SK-N-SH (cell line): ENCODE measurements at regions not wholly inside any gene's neighbourhood (a gene's known extent, or its start where the extent isn't known, plus 50 kb on each side); places are given as distances from the start of the nearest gene placed in this dataset.

Experiments used
- CTCF ChIA-PET: fragments of 300-600, 350-600 bp; formaldehyde crosslinking; extraction: SDS; loops from one replicate; lab custom pipeline; 2021; lab: Yijun Ruan, JAX
- POLR2A ChIA-PET: fragments of 350-600 bp; sonication (Branson Sonifier 250); formaldehyde crosslinking; extraction: SDS; loops from one replicate; lab custom pipeline; 2020; ENCODE audit warnings: antibody characterized with exemption, inconsistent platforms; lab: Yijun Ruan, JAX
- DNase-seq: peaks from one replicate; pipeline ENCODE4 v3.0.0; 2012
- H2AFZ ChIP-seq: fragments of 200-600 bp; sonication (generic); 2 replicates; pipeline ENCODE4 v1.8.1; 2016; ENCODE audit warnings: antibody characterized with exemption, mild to moderate bottlenecking, low read depth
- H3F3A ChIP-seq: fragments of 200-600 bp; sonication (generic); replicated peaks from 2 replicates; pipeline ENCODE3; 2016; ENCODE audit warnings: antibody characterized with exemption, mild to moderate bottlenecking; ENCODE audit not compliant: insufficient read depth
- H3K27ac ChIP-seq, 2 experiments: fragments of 200-500 bp in 1 of 2; fragments of 200-600 bp in 1 of 2; sonication (Bioruptor generic) in 1 of 2; sonication (generic), shearing (Covaris generic) in 1 of 2; 2 replicates each; pipeline versions ENCODE4 v1.5.1 to v1.6.1; 2014 to 2016; ENCODE audit warnings: low read depth in 2 of 2, inconsistent platforms in 1 of 2, low read length in 1 of 2, mild to moderate bottlenecking in 1 of 2, mixed read lengths in 1 of 2
- H3K27me3 ChIP-seq: fragments of 200-600 bp; sonication (generic), shearing (Covaris generic); 2 replicates; pipeline ENCODE4 v1.6.1; 2016; ENCODE audit warnings: mixed run types; ENCODE audit not compliant: insufficient read depth
- H3K36me3 ChIP-seq, 2 experiments: fragments of 200-500 bp in 1 of 2; fragments of 200-600 bp in 1 of 2; sonication (Bioruptor generic) in 1 of 2; sonication (generic) in 1 of 2; replicated peaks in 1 of 2; 2 replicates each; pipeline versions ENCODE3 to v1.5.1; 2014 to 2016; ENCODE audit warnings: low read length in 1 of 2, mild to moderate bottlenecking in 1 of 2; ENCODE audit not compliant: insufficient read depth in 2 of 2, control insufficient read depth in 1 of 2
- H3K4me1 ChIP-seq, 2 experiments: fragments of 200-500 bp in 1 of 2; fragments of 200-600 bp in 1 of 2; sonication (Bioruptor generic) in 1 of 2; sonication (generic), shearing (Covaris generic) in 1 of 2; 2 replicates each; pipeline versions ENCODE4 v1.5.1 to v1.6.1; 2014 to 2016; ENCODE audit warnings: low read depth in 1 of 2, low read length in 1 of 2, mixed run types in 1 of 2; ENCODE audit not compliant: insufficient read depth in 2 of 2, control insufficient read depth in 1 of 2
- H3K4me2 ChIP-seq: fragments of 200-600 bp; sonication (generic), shearing (Covaris generic); 2 replicates; pipeline ENCODE4 v1.6.1; 2017; ENCODE audit warnings: mixed run types
- H3K4me3 ChIP-seq, 2 experiments: fragments of 200-500 bp in 1 of 2; fragments of 200-600 bp in 1 of 2; sonication (Bioruptor generic) in 1 of 2; sonication (generic), shearing (Covaris generic) in 1 of 2; 2 replicates each; pipeline versions ENCODE4 v1.5.1 to v1.8.1; 2014 to 2016; ENCODE audit warnings: low read depth in 2 of 2, inconsistent platforms in 1 of 2, low read length in 1 of 2, mild to moderate bottlenecking in 1 of 2, mixed read lengths in 1 of 2, moderate library complexity in 1 of 2
- H3K79me2 ChIP-seq: fragments of 200-600 bp; sonication (generic); 2 replicates; pipeline ENCODE4 v1.8.1; 2017; ENCODE audit warnings: mild to moderate bottlenecking; ENCODE audit not compliant: insufficient read depth
- H3K9ac ChIP-seq: fragments of 200-600 bp; sonication (generic); 2 replicates; pipeline ENCODE4 v1.6.1; 2017; ENCODE audit warnings: mixed run types
- H3K9me2 ChIP-seq: fragments of 200-600 bp; sonication (generic); 2 replicates; pipeline ENCODE4 v1.6.1; 2017; ENCODE audit warnings: mixed run types
- H3K9me3 ChIP-seq: fragments of 200-600 bp; sonication (generic); 2 replicates; pipeline ENCODE4 v1.6.1; 2017; ENCODE audit warnings: mixed run types, mild to moderate bottlenecking, moderate library complexity
- H4K20me1 ChIP-seq: fragments of 200-600 bp; sonication (generic); 2 replicates; pipeline ENCODE4 v1.6.1; 2017; ENCODE audit warnings: mild to moderate bottlenecking, mixed run types; ENCODE audit not compliant: insufficient read depth
- EP300 ChIP-seq, 2 experiments: IDR thresholded peaks; 2 replicates each; pipeline versions ENCODE4 v1.4.0 to v1.6.1; 2012; ENCODE audit warnings: borderline replicate concordance in 1 of 2, low read depth in 1 of 2, low read length in 1 of 2
- GABPA ChIP-seq: IDR thresholded peaks from 2 replicates; pipeline ENCODE4 v1.4.0; 2012; ENCODE audit warnings: low read depth, mild to moderate bottlenecking
- MAX ChIP-seq: IDR thresholded peaks from 2 replicates; pipeline ENCODE4 v1.4.0; 2012; ENCODE audit warnings: low read depth
- MEF2A ChIP-seq: IDR thresholded peaks from 2 replicates; pipeline ENCODE4 v1.4.0; 2012; ENCODE audit warnings: low read depth, borderline replicate concordance
- MXI1 ChIP-seq: IDR thresholded peaks from 2 replicates; pipeline ENCODE4 v1.6.1; 2012; ENCODE audit warnings: mild to moderate bottlenecking, low read depth, low read length, improper control_type of control experiment
- NRF1 ChIP-seq: IDR thresholded peaks from 2 replicates; pipeline ENCODE4 v1.6.1; 2012; ENCODE audit warnings: low read depth, mild to moderate bottlenecking, low read length
- POLR2AphosphoS5 ChIP-seq: IDR thresholded peaks from 2 replicates; pipeline ENCODE4 v1.6.1; 2012; ENCODE audit warnings: low read depth, low read length
- REST ChIP-seq: IDR thresholded peaks from 2 replicates; pipeline ENCODE4 v1.6.1; 2012; ENCODE audit warnings: mild to moderate bottlenecking, low read depth, low read length, moderate library complexity
- RFX5 ChIP-seq: IDR thresholded peaks from 2 replicates; pipeline ENCODE4 v1.6.1; 2012; ENCODE audit warnings: mild to moderate bottlenecking, improper control_type of control experiment, low read length
- SIN3A ChIP-seq: IDR thresholded peaks from 2 replicates; pipeline ENCODE4 v1.6.1; 2012; ENCODE audit warnings: low read depth, mild to moderate bottlenecking, low read length, moderate library complexity, borderline replicate concordance
- SMC3 ChIP-seq: IDR thresholded peaks from 2 replicates; pipeline ENCODE4 v1.6.1; 2012; ENCODE audit warnings: low read depth, low read length, improper control_type of control experiment
- TCF12 ChIP-seq: IDR thresholded peaks from 2 replicates; pipeline ENCODE4 v1.4.0; 2012
- USF1 ChIP-seq: IDR thresholded peaks from 2 replicates; pipeline ENCODE4 v1.4.0; 2012; ENCODE audit warnings: low read depth, borderline replicate concordance
- YY1 ChIP-seq: IDR thresholded peaks from 2 replicates; pipeline ENCODE4 v1.4.0; 2012; ENCODE audit warnings: low read depth, mild to moderate bottlenecking
- WGBS: methylation state at CpG from one replicate; pipeline ENCODE4 v1.1.6; 2017; ENCODE audit warnings: low lambda C conversion rate; 5-methylcytosine and 5-hydroxymethylcytosine counted together

- POLR2A ChIA-PET, result no interaction called here
- CTCF ChIA-PET, result interaction anchor here (1.0 kb wide), 1 partner anchor 9 kb away, joined by 3 read pairs; no protein-coding TSS in a partner anchor
- H3K27ac ChIP-seq, result no peak overlapping the region
These were observed 242.6 kb downstream of the TTC32 start for GRCh38 chr2:19659024-19659792.

GRCh38 chr2:19656011-19656410 is 245.8 kb downstream of the TTC32 start:
- no peaks in the 10 kb centered on the region for H3F3A ChIP-seq
- H3K9ac ChIP-seq, result no peak overlapping the region
- no peak for TF ChIP-seq EP300 (IDR thresholded peaks at IDR 0.05; ENCODE audit: borderline replicate concordance in 1 of 2, low read depth in 1 of 2, low read length in 1 of 2)
- TF ChIP-seq MAX, result no peak
- TF ChIP-seq NRF1, result no peak
- no peak for TF ChIP-seq USF1
- no peak for TF ChIP-seq SMC3
- no peak for TF ChIP-seq TCF12
- H2AFZ ChIP-seq, result no peak overlapping the region
- H3K9me2 ChIP-seq, result no peaks in the 10 kb centered on the region
- no peaks in the 10 kb centered on the region for H3K36me3 ChIP-seq
- no peak overlapping the region for H3K4me3 ChIP-seq
- 29% methylated on average over 1 of the region's 1 CpG for WGBS
- H3K9me3 ChIP-seq, result no peaks in the 10 kb centered on the region
- H3K4me2 ChIP-seq, result no peak overlapping the region
- ChIA-PET CTCF (interaction anchor here (0.9 kb wide), 1 partner anchor 18 kb away, joined by 4 read pairs; no protein-coding TSS in a partner anchor), POLR2A (no interaction called here)
- DNase-seq, result no peak
- H3K79me2 ChIP-seq, result no peaks in the 10 kb centered on the region
- no peaks in the 10 kb centered on the region; the same call in 1 of the 2 replicates for H3K27me3 ChIP-seq
- H3K27ac ChIP-seq, result no peak overlapping the region
- H3K4me1 ChIP-seq, result no peaks in the 10 kb centered on the region
- H4K20me1 ChIP-seq, result no peaks in the 10 kb centered on the region

More at GRCh38 chr2:19659024-19659792, 242.6 kb downstream of the TTC32 start:
- TF ChIP-seq REST, result no peak
- no peak for TF ChIP-seq YY1
- no peak for TF ChIP-seq POLR2AphosphoS5
- TF ChIP-seq SIN3A, result no peak
- TF ChIP-seq MEF2A, result no peak
- no peak for TF ChIP-seq EP300 (IDR thresholded peaks at IDR 0.05; ENCODE audit: borderline replicate concordance in 1 of 2, low read depth in 1 of 2, low read length in 1 of 2)
- TF ChIP-seq MXI1, result no peak
- TF ChIP-seq GABPA, result no peak
- no peak for TF ChIP-seq RFX5
- TF ChIP-seq, all 33 proteins: peak for 0
- Histone ChIP-seq H3K4me1 (no peaks in the 10 kb centered on the region), H2AFZ (no peak overlapping the region), H3K79me2 (no peaks in the 10 kb centered on the region), H3K27me3 (no peaks in the 10 kb centered on the region; the same call in 1 of the 2 replicates), H3K9ac (no peak overlapping the region), H3K4me2 (no peak overlapping the region), H3F3A (no peaks in the 10 kb centered on the region), H3K9me2 (no peaks in the 10 kb centered on the region), H3K4me3 (no peak overlapping the region), H3K9me3 (no peaks in the 10 kb centered on the region), H3K36me3 (no peaks in the 10 kb centered on the region), H4K20me1 (no peaks in the 10 kb centered on the region)
- 1% methylated on average over 3 of the region's 3 CpGs for WGBS
- no peak for DNase-seq
